Natural killer cell (primary cell): ENCODE measurements at regions not wholly inside any gene's neighbourhood (a gene's known extent, or its start where the extent isn't known, plus 50 kb on each side); places are given as distances from the start of the nearest gene placed in this dataset.

Experiments used
- ATAC-seq, 3 donors: fragments of 150-1000 bp in 2 of 3; fragments of 200-7000 bp in 1 of 3; cut with Tn5 transposase; 1 replicate in 1 of 3; 2 replicates in 2 of 3; pipeline ENCODE4 v1.10.0; 2021; ENCODE audit warnings: mild to moderate bottlenecking in 2 of 3, moderate library complexity in 2 of 3
- DNase-seq, 2 donors: peaks; one replicate each; pipeline versions ENCODE4 v3.0.0 to v3.0.0-alpha.2; 2013 to 2021; ENCODE audit warnings: mixed read lengths in 1 of 2
- H3K27ac ChIP-seq: one replicate; pipeline ENCODE4 v1.5.1; 2013; ENCODE audit warnings: mild to moderate bottlenecking, low read length
- H3K27me3 ChIP-seq: one replicate; pipeline ENCODE4 v1.6.1; 2013; ENCODE audit warnings: low read length; ENCODE audit not compliant: control insufficient read depth, insufficient read depth
- H3K36me3 ChIP-seq: one replicate; pipeline ENCODE4 v1.6.1; 2013; ENCODE audit warnings: low read length; ENCODE audit not compliant: control insufficient read depth, insufficient read depth
- H3K4me1 ChIP-seq: one replicate; pipeline ENCODE4 v1.6.1; 2013; ENCODE audit warnings: low read length; ENCODE audit not compliant: control insufficient read depth, insufficient read depth
- H3K4me3 ChIP-seq: one replicate; pipeline ENCODE4 v1.5.1; 2013; ENCODE audit warnings: low read length
- H3K9me3 ChIP-seq: one replicate; pipeline ENCODE4 v1.6.1; 2013; ENCODE audit warnings: low read length; ENCODE audit not compliant: control insufficient read depth, insufficient read depth
- H3K27ac Mint-ChIP-seq, 2 donors: one replicate each; pipeline ENCODE4 v1.8.0; 2022; ENCODE audit warnings: mild to moderate bottlenecking in 2 of 2, mixed read lengths in 2 of 2, moderate library complexity in 1 of 2
- H3K27me3 Mint-ChIP-seq, 2 donors: one replicate each; pipeline ENCODE4 v1.8.0; 2022; ENCODE audit warnings: low read depth in 2 of 2, mixed read lengths in 2 of 2
- H3K36me3 Mint-ChIP-seq: one replicate; pipeline ENCODE4 v1.8.0; 2022; ENCODE audit warnings: mixed read lengths
- H3K4me1 Mint-ChIP-seq, 2 donors: one replicate each; pipeline ENCODE4 v1.8.0; 2022; ENCODE audit warnings: mixed read lengths in 2 of 2
- H3K4me3 Mint-ChIP-seq: one replicate; pipeline ENCODE4 v1.8.0; 2022; ENCODE audit warnings: mild to moderate bottlenecking, moderate library complexity, mixed read lengths
- H3K9me3 Mint-ChIP-seq, 2 donors: one replicate each; pipeline ENCODE4 v1.8.0; 2022; ENCODE audit warnings: mixed read lengths in 2 of 2
- WGBS: methylation state at CpG from one replicate; pipeline ENCODE4 v1.1.7; 2013; ENCODE audit warnings: missing lambda C conversion rate; ENCODE audit not compliant: insufficient coverage; 5-methylcytosine and 5-hydroxymethylcytosine counted together
- intact Hi-C: fragments of 100-400 bp; cut with micrococcal nuclease; formaldehyde crosslinking; loops from one replicate; pipeline ENCODE4 v1.14.2; 2022
- TF ChIP-seq, protein P1 (sequence below): fragments of 200-600 bp; IDR thresholded peaks from one replicate; pipeline ENCODE4 v1.8.0; 2022; ENCODE audit warnings: antibody characterized with exemption

GRCh38 chr2:200104015-200104414 lies 148.6 kb downstream of the MAIP1 start:
- Histone ChIP-seq H3K4me1 (no peaks in the 10 kb centered on the region), H3K27me3 (no peaks in the 10 kb centered on the region), H3K4me3 (no peak overlapping the region), H3K27ac (no peak overlapping the region), H3K9me3 (no peaks in the 10 kb centered on the region), H3K36me3 (no peaks in the 10 kb centered on the region)
- Mint-ChIP-seq H3K4me3 (no peak overlapping the region), H3K27me3 (peaks cover 9 to 17% of the 10 kb centered on the region in 2 donors), H3K36me3 (no peaks in the 10 kb centered on the region), H3K9me3 (no peaks in the 10 kb centered on the region), H3K27ac (no peak overlapping the region), H3K4me1 (no peaks in the 10 kb centered on the region)
- TF ChIP-seq, protein P1, sequence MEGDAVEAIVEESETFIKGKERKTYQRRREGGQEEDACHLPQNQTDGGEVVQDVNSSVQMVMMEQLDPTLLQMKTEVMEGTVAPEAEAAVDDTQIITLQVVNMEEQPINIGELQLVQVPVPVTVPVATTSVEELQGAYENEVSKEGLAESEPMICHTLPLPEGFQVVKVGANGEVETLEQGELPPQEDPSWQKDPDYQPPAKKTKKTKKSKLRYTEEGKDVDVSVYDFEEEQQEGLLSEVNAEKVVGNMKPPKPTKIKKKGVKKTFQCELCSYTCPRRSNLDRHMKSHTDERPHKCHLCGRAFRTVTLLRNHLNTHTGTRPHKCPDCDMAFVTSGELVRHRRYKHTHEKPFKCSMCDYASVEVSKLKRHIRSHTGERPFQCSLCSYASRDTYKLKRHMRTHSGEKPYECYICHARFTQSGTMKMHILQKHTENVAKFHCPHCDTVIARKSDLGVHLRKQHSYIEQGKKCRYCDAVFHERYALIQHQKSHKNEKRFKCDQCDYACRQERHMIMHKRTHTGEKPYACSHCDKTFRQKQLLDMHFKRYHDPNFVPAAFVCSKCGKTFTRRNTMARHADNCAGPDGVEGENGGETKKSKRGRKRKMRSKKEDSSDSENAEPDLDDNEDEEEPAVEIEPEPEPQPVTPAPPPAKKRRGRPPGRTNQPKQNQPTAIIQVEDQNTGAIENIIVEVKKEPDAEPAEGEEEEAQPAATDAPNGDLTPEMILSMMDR = no peak
- 92% methylated on average over 1 of the region's 1 CpG for WGBS
- no peak for ATAC-seq
- no peak for DNase-seq
- intact Hi-C loops = no loop called here

GRCh38 chr2:200107514-200108217 lies 152.3 kb downstream of the MAIP1 start:
- no peaks in the 10 kb centered on the region for H3K9me3 Mint-ChIP-seq
- no peak overlapping the region for H3K27ac ChIP-seq
- no peak overlapping the region for H3K27ac Mint-ChIP-seq
- no peak for ATAC-seq
- TF ChIP-seq, protein P1 = no peak
- no peaks in the 10 kb centered on the region for H3K4me1 ChIP-seq
- H3K4me3 Mint-ChIP-seq = no peak overlapping the region
- H3K27me3 ChIP-seq = no peaks in the 10 kb centered on the region
- no peak overlapping the region for H3K4me3 ChIP-seq
- no peaks in the 10 kb centered on the region for H3K36me3 Mint-ChIP-seq
- H3K4me1 Mint-ChIP-seq = no peaks in the 10 kb centered on the region
- intact Hi-C loops = no loop called here
- no peaks in the 10 kb centered on the region for H3K36me3 ChIP-seq
- 95% methylated on average over 6 of the region's 6 CpGs for WGBS
- H3K27me3 Mint-ChIP-seq = peaks cover 0 to 10% of the 10 kb centered on the region in 2 donors
- H3K9me3 ChIP-seq = no peaks in the 10 kb centered on the region
- DNase-seq = no peak

DNA sequence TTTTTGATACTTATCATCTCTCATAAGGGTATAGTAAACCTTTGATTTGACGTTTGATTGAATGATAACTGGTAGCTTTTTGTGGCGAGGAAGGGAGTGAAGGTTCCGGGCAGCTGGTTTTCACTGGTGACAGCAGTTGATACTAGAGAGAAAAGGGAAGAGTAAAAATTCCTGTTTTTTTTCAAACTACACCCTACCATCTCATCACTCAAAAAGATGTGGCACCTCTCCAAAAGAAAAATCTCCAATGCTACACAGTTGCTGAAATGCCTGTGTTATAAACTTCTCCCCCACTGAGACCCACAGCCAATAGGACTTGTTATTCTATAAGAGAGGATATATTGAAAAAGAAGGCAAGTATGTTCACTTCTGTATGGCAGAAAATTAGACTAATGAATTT lies 154.0 kb downstream of the MAIP1 start:
- intact Hi-C loops = no loop called here
- 76% methylated on average over 2 of the region's 3 CpGs for WGBS
- no peak overlapping the region for H3K27ac ChIP-seq

More for the DNA sequence above, 154.0 kb downstream of the MAIP1 start:
- H3K4me1 Mint-ChIP-seq = no peaks in the 10 kb centered on the region
- no peak for DNase-seq
- H3K36me3 Mint-ChIP-seq = no peaks in the 10 kb centered on the region
- H3K27me3 Mint-ChIP-seq = peaks cover 0 to 10% of the 10 kb centered on the region in 2 donors
- Histone ChIP-seq H3K36me3 (no peaks in the 10 kb centered on the region), H3K27me3 (no peaks in the 10 kb centered on the region), H3K9me3 (no peaks in the 10 kb centered on the region), H3K4me3 (no peak overlapping the region), H3K4me1 (no peaks in the 10 kb centered on the region)
- no peaks in the 10 kb centered on the region for H3K9me3 Mint-ChIP-seq
- H3K27ac Mint-ChIP-seq = no peak overlapping the region
- no peak for ATAC-seq
- H3K4me3 Mint-ChIP-seq = no peak overlapping the region
- TF ChIP-seq, protein P1 = no peak
